DOHH2 (cell line): ENCODE measurements at regions not wholly inside any gene's neighbourhood (a gene's known extent, or its start where the extent isn't known, plus 50 kb on each side); places are given as distances from the start of the nearest gene placed in this dataset.

Experiments
- EZH2phosphoT487 ChIP-seq: fragments of 200-600 bp; sonication (generic); IDR thresholded peaks from 2 replicates; pipeline ENCODE4 v1.6.1; 2017; ENCODE audit warnings: borderline replicate concordance, mild to moderate bottlenecking, antibody characterized with exemption, low read length, moderate library complexity, mixed read lengths
- TF ChIP-seq, protein P1 (sequence below): fragments of 200-600 bp; sonication (generic); IDR thresholded peaks from one replicate; pipeline ENCODE4 v1.5.1; 2014; ENCODE audit warnings: antibody characterized with exemption, mild to moderate bottlenecking, low read depth, low read length; ENCODE audit not compliant: poor library complexity, severe bottlenecking

DNA sequence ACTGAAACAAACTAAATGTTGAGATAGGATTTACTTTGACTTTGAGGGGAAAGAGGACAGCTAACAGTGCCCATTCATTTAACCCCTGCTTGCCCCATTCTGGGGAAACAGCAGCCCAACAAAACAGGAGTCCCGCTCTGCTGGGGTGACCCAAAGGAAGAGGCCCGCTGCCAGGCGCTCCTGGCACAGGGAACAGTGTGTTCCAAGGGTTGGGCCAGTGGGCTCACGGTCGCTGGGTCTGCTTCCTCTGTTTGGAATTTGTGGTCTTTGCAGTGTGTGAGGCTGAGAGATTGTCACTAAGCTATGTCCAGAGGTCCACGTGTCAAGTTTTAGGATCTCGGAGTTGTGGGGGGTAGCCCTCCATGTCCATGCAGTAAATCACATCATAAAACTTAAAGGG lies 250.4 kb upstream of the C2CD4B start:
- TF ChIP-seq, protein P1, sequence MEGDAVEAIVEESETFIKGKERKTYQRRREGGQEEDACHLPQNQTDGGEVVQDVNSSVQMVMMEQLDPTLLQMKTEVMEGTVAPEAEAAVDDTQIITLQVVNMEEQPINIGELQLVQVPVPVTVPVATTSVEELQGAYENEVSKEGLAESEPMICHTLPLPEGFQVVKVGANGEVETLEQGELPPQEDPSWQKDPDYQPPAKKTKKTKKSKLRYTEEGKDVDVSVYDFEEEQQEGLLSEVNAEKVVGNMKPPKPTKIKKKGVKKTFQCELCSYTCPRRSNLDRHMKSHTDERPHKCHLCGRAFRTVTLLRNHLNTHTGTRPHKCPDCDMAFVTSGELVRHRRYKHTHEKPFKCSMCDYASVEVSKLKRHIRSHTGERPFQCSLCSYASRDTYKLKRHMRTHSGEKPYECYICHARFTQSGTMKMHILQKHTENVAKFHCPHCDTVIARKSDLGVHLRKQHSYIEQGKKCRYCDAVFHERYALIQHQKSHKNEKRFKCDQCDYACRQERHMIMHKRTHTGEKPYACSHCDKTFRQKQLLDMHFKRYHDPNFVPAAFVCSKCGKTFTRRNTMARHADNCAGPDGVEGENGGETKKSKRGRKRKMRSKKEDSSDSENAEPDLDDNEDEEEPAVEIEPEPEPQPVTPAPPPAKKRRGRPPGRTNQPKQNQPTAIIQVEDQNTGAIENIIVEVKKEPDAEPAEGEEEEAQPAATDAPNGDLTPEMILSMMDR: no peak
- TF ChIP-seq EZH2phosphoT487: no peak
